ENCODE measurements at regions not wholly inside any gene's neighbourhood (a gene's known extent, or its start where the extent isn't known, plus 50 kb on each side); places are given as distances from the start of the nearest gene placed in this dataset.

GRCh38 chr9:91500509-91501014, 76.9 kb upstream of the NFIL3 start:
- TF ChIP-seq CTCF (IDR thresholded peaks at IDR 0.05; ENCODE audit: insufficient read depth, low read depth, low read length) (no peak), EZH2 (IDR thresholded peaks at IDR 0.05; ENCODE audit: insufficient read depth, low read length) (no peak)
